Uterus (tissue), 2 donors: ENCODE measurements at regions not wholly inside any gene's neighbourhood (a gene's known extent, or its start where the extent isn't known, plus 50 kb on each side); places are given as distances from the start of the nearest gene placed in this dataset.

Experiments
- POLR2A ChIP-seq, 2 donors: fragments of 450-650 bp; IDR thresholded peaks; one replicate each; pipeline ENCODE4 v1.6.1; 2016; ENCODE audit warnings: antibody characterized with exemption in 2 of 2, mild to moderate bottlenecking in 1 of 2, moderate library complexity in 1 of 2
- TF ChIP-seq, protein P1 (sequence below), 4 experiments: fragments of 200-600 bp in 2 of 4; fragments of 450-650 bp in 2 of 4; sonication (generic) in 2 of 4; IDR thresholded peaks; one replicate each; pipeline ENCODE4 v1.5.1; 2016 to 2019; ENCODE audit warnings: antibody characterized with exemption in 4 of 4, mild to moderate bottlenecking in 2 of 4, moderate library complexity in 1 of 4

DNA sequence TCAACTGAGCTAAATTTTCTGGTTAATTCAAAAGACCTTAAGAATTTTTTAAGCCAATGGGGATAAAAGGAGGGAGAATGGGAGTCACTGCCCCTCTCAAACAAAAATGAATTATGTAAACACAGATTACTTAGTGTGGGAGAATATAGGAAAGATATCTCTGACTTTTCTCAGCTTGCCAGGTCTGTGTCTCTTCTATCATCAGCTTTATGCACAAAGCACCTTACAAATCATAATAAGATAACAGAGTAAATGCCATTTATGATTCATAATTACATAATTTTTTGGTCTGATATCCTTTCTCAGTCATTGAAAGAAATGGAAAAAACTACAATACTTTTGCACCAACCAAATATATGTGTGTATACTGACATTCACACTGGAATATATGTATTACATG is 604.6 kb upstream of the FAM241A start:
- TF ChIP-seq, protein P1, sequence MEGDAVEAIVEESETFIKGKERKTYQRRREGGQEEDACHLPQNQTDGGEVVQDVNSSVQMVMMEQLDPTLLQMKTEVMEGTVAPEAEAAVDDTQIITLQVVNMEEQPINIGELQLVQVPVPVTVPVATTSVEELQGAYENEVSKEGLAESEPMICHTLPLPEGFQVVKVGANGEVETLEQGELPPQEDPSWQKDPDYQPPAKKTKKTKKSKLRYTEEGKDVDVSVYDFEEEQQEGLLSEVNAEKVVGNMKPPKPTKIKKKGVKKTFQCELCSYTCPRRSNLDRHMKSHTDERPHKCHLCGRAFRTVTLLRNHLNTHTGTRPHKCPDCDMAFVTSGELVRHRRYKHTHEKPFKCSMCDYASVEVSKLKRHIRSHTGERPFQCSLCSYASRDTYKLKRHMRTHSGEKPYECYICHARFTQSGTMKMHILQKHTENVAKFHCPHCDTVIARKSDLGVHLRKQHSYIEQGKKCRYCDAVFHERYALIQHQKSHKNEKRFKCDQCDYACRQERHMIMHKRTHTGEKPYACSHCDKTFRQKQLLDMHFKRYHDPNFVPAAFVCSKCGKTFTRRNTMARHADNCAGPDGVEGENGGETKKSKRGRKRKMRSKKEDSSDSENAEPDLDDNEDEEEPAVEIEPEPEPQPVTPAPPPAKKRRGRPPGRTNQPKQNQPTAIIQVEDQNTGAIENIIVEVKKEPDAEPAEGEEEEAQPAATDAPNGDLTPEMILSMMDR (IDR thresholded peaks at IDR 0.05) = no peak
- no peak for TF ChIP-seq POLR2A (IDR thresholded peaks at IDR 0.05)
